ENCODE measurements at regions not wholly inside any gene's neighbourhood (a gene's known extent, or its start where the extent isn't known, plus 50 kb on each side); places are given as distances from the start of the nearest gene placed in this dataset.

DNA sequence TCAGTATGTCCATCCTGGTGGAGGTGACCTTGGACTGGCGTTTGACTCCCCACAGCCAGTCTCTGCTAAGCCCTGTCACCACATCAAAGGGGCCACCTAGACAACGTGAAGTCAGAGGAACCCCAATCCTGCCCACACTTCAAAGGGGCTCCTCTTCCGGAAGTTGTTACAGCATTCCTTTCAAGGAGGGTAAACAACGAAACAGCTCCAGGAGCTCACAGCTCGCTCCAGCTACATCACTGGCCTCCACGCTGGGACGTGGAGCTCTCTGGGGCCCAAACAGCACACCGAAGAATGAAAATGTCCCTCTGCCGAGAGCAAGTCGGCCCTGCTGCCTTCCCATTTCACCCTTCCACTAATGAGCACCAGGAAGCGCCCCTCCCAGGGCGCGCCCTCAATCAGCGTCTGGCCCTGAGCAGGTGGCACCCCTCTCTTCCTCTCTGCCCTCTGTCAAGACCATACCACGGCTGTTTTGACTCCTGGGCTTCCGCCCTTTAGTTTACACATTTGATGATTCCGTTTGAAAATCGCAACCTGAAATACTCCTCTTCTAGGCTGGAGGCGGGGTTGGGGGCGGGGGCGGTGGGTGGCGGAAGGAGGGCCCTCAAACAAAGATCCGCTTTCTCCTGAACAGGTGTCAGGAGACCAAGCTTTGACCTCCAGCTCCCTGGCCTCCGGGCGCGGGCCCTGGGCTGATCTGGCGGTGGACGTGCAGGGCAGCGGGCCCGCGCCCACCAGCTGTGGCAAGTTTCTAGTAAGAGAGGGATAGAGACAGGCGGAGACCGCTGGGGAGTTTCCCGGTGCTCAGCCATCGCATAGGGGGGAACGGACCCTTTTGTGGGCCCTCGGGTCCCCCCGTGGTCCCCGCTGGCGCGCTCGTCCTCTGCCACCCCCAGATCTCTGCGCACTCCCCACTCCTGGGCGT lies 53.1 kb upstream of the KDM7A start (continued):
- TF ChIP-seq HNRNPLL (IDR thresholded peaks at IDR 0.05; ENCODE audit: low read depth, low read length, poor library complexity, severe bottlenecking) (peak; percentile 25), RAD21 (CRISPR knock-in tag; IDR thresholded peaks at IDR 0.05) (peak; percentile 41; the same call in 1 of the 2 replicates), SOX6 (IDR thresholded peaks at IDR 0.05) (no peak), SOX6 (CRISPR knock-in tag; IDR thresholded peaks at IDR 0.05) (peak; percentile 96), JUN (CRISPR knock-in tag; IDR thresholded peaks at IDR 0.05) (peak; percentile 74; the same call in 1 of the 2 replicates), ZNF891 (CRISPR knock-in tag; IDR thresholded peaks at IDR 0.05) (peak; percentile 54; the same call in 1 of the 2 replicates), ZNF605 (CRISPR knock-in tag; IDR thresholded peaks at IDR 0.05) (peak; percentile 79), KAT7 (CRISPR knock-in tag; IDR thresholded peaks at IDR 0.05; ENCODE audit: borderline replicate concordance) (no peak), TFE3 (CRISPR knock-in tag; IDR thresholded peaks at IDR 0.05) (peak; percentile 88), ZBTB14 (CRISPR knock-in tag; IDR thresholded peaks at IDR 0.05) (peak; percentile 74), ETV5 (CRISPR knock-in tag; IDR thresholded peaks at IDR 0.05; ENCODE audit: borderline replicate concordance) (peak; percentile 100), KLF6 (CRISPR knock-in tag; IDR thresholded peaks at IDR 0.05) (peak; percentile 93), ZMYM2 (CRISPR knock-in tag; IDR thresholded peaks at IDR 0.05) (peak; percentile 82), CEBPB (IDR thresholded peaks at IDR 0.05; ENCODE audit: borderline replicate concordance, low read depth, low read length) (peak; percentile 36; the same call in 1 of the 2 replicates), ZSCAN12 (CRISPR knock-in tag; IDR thresholded peaks at IDR 0.05) (no peak), SNAPC4 (CRISPR knock-in tag; IDR thresholded peaks at IDR 0.05) (no peak), HOXA9 (CRISPR knock-in tag; IDR thresholded peaks at IDR 0.05; ENCODE audit: borderline replicate concordance) (no peak)
- TF ChIP-seq, protein P1, sequence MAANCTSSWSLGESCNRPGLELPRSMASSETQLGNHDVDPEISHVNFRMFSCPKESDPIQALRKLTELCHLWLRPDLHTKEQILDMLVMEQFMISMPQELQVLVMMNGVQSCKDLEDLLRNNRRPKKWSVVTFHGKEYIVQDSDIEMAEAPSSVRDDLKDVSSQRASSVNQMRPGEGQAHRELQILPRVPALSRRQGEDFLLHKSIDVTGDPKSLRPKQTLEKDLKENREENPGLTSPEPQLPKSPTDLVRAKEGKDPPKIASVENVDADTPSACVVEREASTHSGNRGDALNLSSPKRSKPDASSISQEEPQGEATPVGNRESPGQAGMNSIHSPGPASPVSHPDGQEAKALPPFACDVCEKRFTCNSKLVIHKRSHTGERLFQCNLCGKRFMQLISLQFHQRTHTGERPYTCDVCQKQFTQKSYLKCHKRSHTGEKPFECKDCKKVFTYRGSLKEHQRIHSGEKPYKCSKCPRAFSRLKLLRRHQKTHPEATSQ (CRISPR knock-in tag; IDR thresholded peaks at IDR 0.05; ENCODE audit: borderline replicate concordance), result peak; percentile 94

Measured in HepG2 (cell line).